HEK293T (cell line): ENCODE measurements at regions not wholly inside any gene's neighbourhood (a gene's known extent, or its start where the extent isn't known, plus 50 kb on each side); places are given as distances from the start of the nearest gene placed in this dataset.

Source experiments
- CTCF ChIA-PET: fragments of 350-600 bp; formaldehyde crosslinking; extraction: SDS; loops from one replicate; lab custom pipeline; 2021; ENCODE audit warnings: antibody characterized with exemption, inconsistent platforms; lab: Yijun Ruan, JAX
- POLR2A ChIA-PET: fragments of 350-600 bp; formaldehyde crosslinking; extraction: SDS; loops from one replicate; lab custom pipeline; 2020; ENCODE audit warnings: antibody characterized with exemption, inconsistent platforms; lab: Yijun Ruan, JAX
- DNase-seq: peaks from one replicate; pipeline ENCODE4 v3.0.0; 2012; ENCODE audit warnings: mixed read lengths; ENCODE audit errors: extremely low spot score
- ARNT ChIP-seq: fragments of 450-650 bp; IDR thresholded peaks from 2 replicates; pipeline ENCODE4 v1.6.1; 2017; ENCODE audit warnings: mild to moderate bottlenecking
- BHLHE40 ChIP-seq: fragments of 450-650 bp; IDR thresholded peaks from 2 replicates; pipeline ENCODE4 v1.6.1; 2016; ENCODE audit warnings: mild to moderate bottlenecking, moderate library complexity, borderline replicate concordance
- CTBP1 ChIP-seq: fragments of 450-650 bp; IDR thresholded peaks from 2 replicates; pipeline ENCODE4 v1.6.1; 2016; ENCODE audit warnings: borderline replicate concordance
- ELF4 ChIP-seq: fragments of 450-650 bp; IDR thresholded peaks from 2 replicates; pipeline ENCODE4 v1.6.1; 2017; ENCODE audit warnings: antibody characterized with exemption
- FOXA1 ChIP-seq: fragments of 450-650 bp; IDR thresholded peaks from 2 replicates; pipeline ENCODE4 v1.6.1; 2016; ENCODE audit warnings: mild to moderate bottlenecking
- FOXK2 ChIP-seq: fragments of 450-650 bp; IDR thresholded peaks from 2 replicates; pipeline ENCODE4 v1.6.1; 2016; ENCODE audit warnings: mild to moderate bottlenecking
- FOXM1 ChIP-seq: fragments of 450-650 bp; IDR thresholded peaks from 2 replicates; pipeline ENCODE4 v1.6.1; 2017; ENCODE audit warnings: mild to moderate bottlenecking, borderline replicate concordance
- HDGF ChIP-seq: fragments of 450-650 bp; IDR thresholded peaks from 2 replicates; pipeline ENCODE4 v1.6.1; 2017; ENCODE audit warnings: antibody characterized with exemption, borderline replicate concordance
- L3MBTL2 ChIP-seq: fragments of 450-650 bp; conservative IDR thresholded peaks from 2 replicates; pipeline ENCODE4 v1.6.1; 2016; ENCODE audit warnings: mild to moderate bottlenecking
- LEF1 ChIP-seq: fragments of 450-650 bp; IDR thresholded peaks from 2 replicates; pipeline ENCODE4 v1.6.1; 2017; ENCODE audit warnings: mild to moderate bottlenecking, borderline replicate concordance
- NFRKB ChIP-seq: fragments of 450-650 bp; IDR thresholded peaks from 2 replicates; pipeline ENCODE4 v1.6.1; 2016; ENCODE audit warnings: mild to moderate bottlenecking, moderate library complexity
- SP1 ChIP-seq: fragments of 450-650 bp; IDR thresholded peaks from 2 replicates; pipeline ENCODE4 v1.6.1; 2017
- SUZ12 ChIP-seq: fragments of 450-650 bp; IDR thresholded peaks from 2 replicates; pipeline ENCODE4 v1.6.1; 2016; ENCODE audit warnings: mild to moderate bottlenecking
- TARDBP ChIP-seq: fragments of 450-650 bp; IDR thresholded peaks from 2 replicates; pipeline ENCODE4 v1.6.1; 2016
- ZNF384 ChIP-seq: fragments of 450-650 bp; IDR thresholded peaks from 2 replicates; pipeline ENCODE4 v1.6.1; 2016
- TF ChIP-seq, protein P1 (sequence below): fragments of 450-650 bp; IDR thresholded peaks from 2 replicates; pipeline ENCODE4 v1.6.1; 2016

DNA sequence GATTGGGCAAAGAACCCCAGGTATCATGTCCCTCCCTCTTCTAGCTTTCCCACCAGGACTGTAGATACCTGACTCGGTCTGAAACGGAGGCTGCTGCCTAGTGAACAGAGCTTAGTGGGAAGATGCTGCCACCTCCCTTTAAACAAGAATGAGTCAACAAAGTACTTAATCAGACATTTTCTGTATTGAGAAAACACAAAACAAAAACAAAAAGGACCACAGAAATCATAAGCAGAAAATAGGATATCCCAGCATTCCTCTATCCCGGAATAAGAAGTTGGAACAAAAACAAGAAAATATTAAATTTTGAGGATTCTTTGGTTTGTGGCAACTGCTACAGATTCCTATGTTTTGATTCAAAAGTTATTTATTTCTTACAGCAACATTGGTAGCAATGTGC is 51.7 kb upstream of the COL8A1 start:
- TF ChIP-seq TARDBP: no peak
- TF ChIP-seq NFRKB: no peak
- TF ChIP-seq BHLHE40: no peak
- TF ChIP-seq HDGF: no peak
- TF ChIP-seq CTBP1: no peak
- no peak for TF ChIP-seq SP1
- no peak for TF ChIP-seq FOXM1
- no peak for TF ChIP-seq SUZ12
- TF ChIP-seq, protein P1, sequence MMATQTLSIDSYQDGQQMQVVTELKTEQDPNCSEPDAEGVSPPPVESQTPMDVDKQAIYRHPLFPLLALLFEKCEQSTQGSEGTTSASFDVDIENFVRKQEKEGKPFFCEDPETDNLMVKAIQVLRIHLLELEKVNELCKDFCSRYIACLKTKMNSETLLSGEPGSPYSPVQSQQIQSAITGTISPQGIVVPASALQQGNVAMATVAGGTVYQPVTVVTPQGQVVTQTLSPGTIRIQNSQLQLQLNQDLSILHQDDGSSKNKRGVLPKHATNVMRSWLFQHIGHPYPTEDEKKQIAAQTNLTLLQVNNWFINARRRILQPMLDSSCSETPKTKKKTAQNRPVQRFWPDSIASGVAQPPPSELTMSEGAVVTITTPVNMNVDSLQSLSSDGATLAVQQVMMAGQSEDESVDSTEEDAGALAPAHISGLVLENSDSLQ: no peak
- no peak for TF ChIP-seq ZNF384
- no peak for TF ChIP-seq FOXA1
- TF ChIP-seq FOXK2: no peak
- TF ChIP-seq ARNT: no peak
- no peak for TF ChIP-seq L3MBTL2
- CTCF ChIA-PET: no interaction called here
- no peak for DNase-seq
- POLR2A ChIA-PET: no interaction called here

DNA sequence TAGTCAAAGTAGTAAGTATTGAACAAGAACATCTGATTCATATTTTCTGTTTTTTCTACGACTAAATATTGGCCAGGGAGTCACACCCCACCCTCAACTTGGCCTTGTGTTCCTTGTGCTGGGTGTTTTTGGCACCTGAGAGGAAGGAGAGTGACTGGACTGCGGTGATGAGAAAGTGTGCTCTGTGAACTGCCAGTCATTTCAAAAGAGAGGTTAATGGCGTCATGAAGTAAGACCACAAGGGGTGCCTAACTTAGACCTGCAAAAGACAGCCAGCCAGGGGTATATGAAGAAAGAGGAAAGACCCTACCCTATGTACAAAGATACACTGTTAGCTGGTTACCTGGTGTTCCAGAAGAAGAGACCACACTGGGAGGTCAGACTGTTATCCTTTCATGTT is 58.4 kb upstream of the COL8A1 start:
- POLR2A ChIA-PET: no interaction called here
- DNase-seq: no peak
- CTCF ChIA-PET: no interaction called here
- no peak for TF ChIP-seq TARDBP
- no peak for TF ChIP-seq L3MBTL2
- no peak for TF ChIP-seq ZNF384
- TF ChIP-seq FOXA1: no peak
- TF ChIP-seq NFRKB: no peak
- TF ChIP-seq HDGF: no peak
- TF ChIP-seq BHLHE40: no peak
- no peak for TF ChIP-seq FOXM1
- TF ChIP-seq CTBP1: no peak
- TF ChIP-seq SP1: no peak
- TF ChIP-seq, protein P1: no peak
- no peak for TF ChIP-seq FOXK2
- TF ChIP-seq ELF4: no peak
- TF ChIP-seq SUZ12: no peak
- no peak for TF ChIP-seq ARNT
- no peak for TF ChIP-seq LEF1

DNA sequence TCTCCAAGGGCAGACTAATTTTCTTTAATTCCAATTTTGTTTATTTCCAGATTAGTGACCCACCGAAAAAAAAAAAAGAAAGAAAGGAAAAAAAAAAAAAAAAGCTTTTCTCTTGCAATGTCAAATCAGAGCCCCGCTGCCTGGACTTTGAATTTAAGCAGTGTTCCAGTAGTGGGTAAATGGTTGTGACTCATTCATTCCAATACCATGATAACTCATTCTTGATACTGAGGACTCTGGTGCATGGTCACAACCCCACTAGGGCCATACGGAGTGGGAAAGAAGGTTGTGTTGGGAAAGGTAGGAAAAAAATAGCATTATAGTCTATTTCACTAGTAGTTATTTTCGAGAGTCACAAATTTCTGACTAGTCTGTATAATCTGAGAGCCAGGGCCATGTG is 59.1 kb upstream of the COL8A1 start:
- POLR2A ChIA-PET: no interaction called here
- TF ChIP-seq SP1 (no peak), FOXA1 (no peak), NFRKB (no peak), LEF1 (no peak), ARNT (no peak), ZNF384 (no peak), L3MBTL2 (no peak), HDGF (no peak), FOXM1 (no peak), FOXK2 (no peak), BHLHE40 (no peak), SUZ12 (no peak)
- no peak for DNase-seq
- CTCF ChIA-PET: no interaction called here

DNA sequence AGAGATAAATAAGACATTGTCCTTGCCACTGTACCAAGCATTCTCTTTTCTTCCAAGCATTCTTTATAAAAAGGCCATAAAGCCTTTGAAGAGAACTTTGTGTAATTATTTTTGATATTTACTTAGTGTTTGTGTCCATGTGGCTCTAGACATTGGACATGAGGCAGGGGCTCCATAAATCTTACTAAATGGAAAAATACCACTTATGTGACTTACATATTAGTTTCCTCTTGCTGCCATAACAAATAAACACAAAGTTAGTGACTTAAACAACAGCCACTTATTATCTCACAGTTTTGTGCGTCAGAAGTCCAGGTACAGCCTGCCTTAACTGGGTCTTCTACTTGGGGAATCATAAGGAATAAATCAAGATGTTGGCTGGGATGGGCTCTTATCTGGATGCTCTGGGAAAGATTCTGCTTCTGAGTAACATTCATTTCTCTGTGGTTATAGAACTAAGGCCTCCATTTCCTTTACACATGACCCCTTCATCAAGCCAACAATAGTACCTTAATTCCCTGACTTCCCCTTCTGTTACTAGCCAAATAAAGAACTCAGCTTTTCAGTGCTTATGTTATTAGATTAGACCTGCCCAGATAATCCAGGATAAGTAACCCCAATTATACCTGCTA is 59.9 kb upstream of the COL8A1 start:
- ChIA-PET CTCF (no interaction called here), POLR2A (no interaction called here)
- no peak for TF ChIP-seq HDGF
- no peak for TF ChIP-seq ZNF384
- TF ChIP-seq SP1: no peak
- no peak for TF ChIP-seq L3MBTL2
- TF ChIP-seq FOXK2: no peak
- no peak for TF ChIP-seq NFRKB
- no peak for TF ChIP-seq ARNT
- TF ChIP-seq BHLHE40: no peak
- TF ChIP-seq CTBP1: no peak
- no peak for TF ChIP-seq FOXA1
- TF ChIP-seq FOXM1: no peak
- TF ChIP-seq, protein P1: no peak
- no peak for TF ChIP-seq TARDBP
- TF ChIP-seq SUZ12: no peak
- no peak for TF ChIP-seq ELF4
- TF ChIP-seq LEF1: no peak
- DNase-seq: no peak

DNA sequence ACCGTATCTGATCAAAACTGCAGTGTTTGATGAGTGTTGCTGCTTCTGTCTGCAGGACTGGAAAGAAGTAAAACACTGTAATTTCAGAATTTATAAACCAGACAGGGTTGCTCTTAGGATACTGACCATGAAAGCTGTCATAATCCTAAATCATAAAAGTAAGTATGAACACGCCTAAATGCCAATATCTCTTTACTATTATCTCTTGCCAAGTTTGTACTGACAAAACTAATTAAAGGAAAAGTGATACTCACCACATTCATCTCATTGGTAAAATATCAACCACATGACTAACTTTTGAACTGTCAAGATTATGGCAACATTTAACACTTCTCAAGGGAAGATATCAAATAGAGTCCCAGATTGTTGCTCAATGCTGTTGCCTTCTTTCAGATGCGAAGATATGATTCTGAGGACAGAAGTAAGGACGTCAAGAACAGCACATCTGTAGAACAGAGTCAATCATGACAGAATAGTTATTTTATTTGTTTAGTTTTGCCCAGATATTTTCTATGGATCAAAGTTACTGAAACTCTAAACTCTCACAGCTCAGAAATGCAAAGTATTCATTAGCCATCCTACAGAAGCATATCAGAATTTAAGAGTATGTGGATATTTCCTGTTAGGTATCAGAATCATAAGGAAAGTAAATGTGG is 61.4 kb upstream of the COL8A1 start:
- ChIA-PET CTCF (no interaction called here), POLR2A (no interaction called here)
- DNase-seq: no peak
- TF ChIP-seq FOXM1 (no peak), SP1 (no peak), CTBP1 (no peak), L3MBTL2 (no peak), TARDBP (no peak), ARNT (no peak), FOXA1 (no peak), BHLHE40 (no peak)
- TF ChIP-seq, protein P1: no peak
